ENCODE measurements at regions not wholly inside any gene's neighbourhood (a gene's known extent, or its start where the extent isn't known, plus 50 kb on each side); places are given as distances from the start of the nearest gene placed in this dataset.

GRCh38 chr18:71433373-71433772 lies 1110.8 kb downstream of the CBLN2 start:
- ChIA-PET CTCF (no interaction called here), POLR2A (no interaction called here)
- Histone ChIP-seq H3K27me3 (replicated peaks in 2 of 5; ENCODE audit: control insufficient read depth in 4 of 5, insufficient read depth in 5 of 5, low read length in 4 of 5) (no peaks in the 10 kb centered on the region), H3K27ac (ENCODE audit: insufficient read depth in 1 of 2, low read depth in 1 of 2, low read length in 2 of 2, poor library complexity in 1 of 2, severe bottlenecking in 2 of 2) (no peak overlapping the region), H3K9me3 (ENCODE audit: control extremely low read depth in 1 of 5, control insufficient read depth in 4 of 5, insufficient read depth in 2 of 5, low read depth in 1 of 5, low read length in 4 of 5) (no peaks in the 10 kb centered on the region), H3K36me3 (ENCODE audit: control insufficient read depth in 4 of 4, insufficient read depth in 4 of 4, low read length in 3 of 4) (no peaks in the 10 kb centered on the region), H3K4me1 (ENCODE audit: control extremely low read depth in 1 of 4, control insufficient read depth in 4 of 4, insufficient read depth in 4 of 4, low read length in 3 of 4) (no peaks in the 10 kb centered on the region), H3K4me3 (ENCODE audit: control insufficient read depth in 1 of 7, extremely low read depth in 1 of 7, insufficient read depth in 4 of 7, low read depth in 2 of 7, low read length in 6 of 7) (no peak overlapping the region)
- no peak for DNase-seq
- 100% methylated on average over 1 of the region's 2 CpGs for WGBS (ENCODE audit: insufficient coverage)

- no peaks in the 10 kb centered on the region for H3K9me3 ChIP-seq (ENCODE audit: control extremely low read depth in 1 of 5, control insufficient read depth in 4 of 5, insufficient read depth in 2 of 5, low read depth in 1 of 5, low read length in 4 of 5)
- CTCF ChIA-PET = no interaction called here
- no peak overlapping the region for H3K4me3 ChIP-seq (ENCODE audit: control insufficient read depth in 1 of 7, extremely low read depth in 1 of 7, insufficient read depth in 4 of 7, low read depth in 2 of 7, low read length in 6 of 7)
- H3K4me1 ChIP-seq (ENCODE audit: control extremely low read depth in 1 of 4, control insufficient read depth in 4 of 4, insufficient read depth in 4 of 4, low read length in 3 of 4) = no peaks in the 10 kb centered on the region
- POLR2A ChIA-PET = no interaction called here
- no peaks in the 10 kb centered on the region for H3K36me3 ChIP-seq (ENCODE audit: control insufficient read depth in 4 of 4, insufficient read depth in 4 of 4, low read length in 3 of 4)
- no peak for DNase-seq
- no peaks in the 10 kb centered on the region for H3K27me3 ChIP-seq (replicated peaks in 2 of 5; ENCODE audit: control insufficient read depth in 4 of 5, insufficient read depth in 5 of 5, low read length in 4 of 5)
- no peak overlapping the region for H3K27ac ChIP-seq (ENCODE audit: insufficient read depth in 1 of 2, low read depth in 1 of 2, low read length in 2 of 2, poor library complexity in 1 of 2, severe bottlenecking in 2 of 2)
These were observed 1112.5 kb downstream of the CBLN2 start for GRCh38 chr18:71431689-71432088.

GRCh38 chr18:71431171-71431570 lies 1113.0 kb downstream of the CBLN2 start:
- no peaks in the 10 kb centered on the region for H3K36me3 ChIP-seq (ENCODE audit: control insufficient read depth in 4 of 4, insufficient read depth in 4 of 4, low read length in 3 of 4)
- H3K4me1 ChIP-seq (ENCODE audit: control extremely low read depth in 1 of 4, control insufficient read depth in 4 of 4, insufficient read depth in 4 of 4, low read length in 3 of 4) = no peaks in the 10 kb centered on the region
- ChIA-PET POLR2A (no interaction called here), CTCF (no interaction called here)
- no peak for DNase-seq
- no peak overlapping the region for H3K27ac ChIP-seq (ENCODE audit: insufficient read depth in 1 of 2, low read depth in 1 of 2, low read length in 2 of 2, poor library complexity in 1 of 2, severe bottlenecking in 2 of 2)
- H3K9me3 ChIP-seq (ENCODE audit: control extremely low read depth in 1 of 5, control insufficient read depth in 4 of 5, insufficient read depth in 2 of 5, low read depth in 1 of 5, low read length in 4 of 5) = no peaks in the 10 kb centered on the region
- WGBS (ENCODE audit: insufficient coverage) = 80% methylated on average over 2 of the region's 5 CpGs
- H3K27me3 ChIP-seq (replicated peaks in 2 of 5; ENCODE audit: control insufficient read depth in 4 of 5, insufficient read depth in 5 of 5, low read length in 4 of 5) = no peaks in the 10 kb centered on the region
- no peak overlapping the region for H3K4me3 ChIP-seq (ENCODE audit: control insufficient read depth in 1 of 7, extremely low read depth in 1 of 7, insufficient read depth in 4 of 7, low read depth in 2 of 7, low read length in 6 of 7)

- Histone ChIP-seq H3K27ac (ENCODE audit: insufficient read depth in 1 of 2, low read depth in 1 of 2, low read length in 2 of 2, poor library complexity in 1 of 2, severe bottlenecking in 2 of 2) (no peak overlapping the region), H3K36me3 (ENCODE audit: control insufficient read depth in 4 of 4, insufficient read depth in 4 of 4, low read length in 3 of 4) (no peaks in the 10 kb centered on the region), H3K4me1 (ENCODE audit: control extremely low read depth in 1 of 4, control insufficient read depth in 4 of 4, insufficient read depth in 4 of 4, low read length in 3 of 4) (no peaks in the 10 kb centered on the region), H3K27me3 (replicated peaks in 2 of 5; ENCODE audit: control insufficient read depth in 4 of 5, insufficient read depth in 5 of 5, low read length in 4 of 5) (no peaks in the 10 kb centered on the region), H3K4me3 (ENCODE audit: control insufficient read depth in 1 of 7, extremely low read depth in 1 of 7, insufficient read depth in 4 of 7, low read depth in 2 of 7, low read length in 6 of 7) (no peak overlapping the region), H3K9me3 (ENCODE audit: control extremely low read depth in 1 of 5, control insufficient read depth in 4 of 5, insufficient read depth in 2 of 5, low read depth in 1 of 5, low read length in 4 of 5) (no peaks in the 10 kb centered on the region)
- ChIA-PET POLR2A (no interaction called here), CTCF (no interaction called here)
- no peak for DNase-seq
These were observed 1117.7 kb downstream of the CBLN2 start for GRCh38 chr18:71426441-71426840.

- no peaks in the 10 kb centered on the region for H3K9me3 ChIP-seq (ENCODE audit: control extremely low read depth in 1 of 5, control insufficient read depth in 4 of 5, insufficient read depth in 2 of 5, low read depth in 1 of 5, low read length in 4 of 5)
- CTCF ChIA-PET = interaction anchor here (1.0 kb wide), 1 partner anchor 25 kb away, joined by 3 read pairs; no protein-coding TSS in a partner anchor
- no peaks in the 10 kb centered on the region for H3K27me3 ChIP-seq (replicated peaks in 2 of 5; ENCODE audit: control insufficient read depth in 4 of 5, insufficient read depth in 5 of 5, low read length in 4 of 5)
- WGBS (ENCODE audit: insufficient coverage) = 94% methylated on average over 3 of the region's 8 CpGs
- no peaks in the 10 kb centered on the region for H3K36me3 ChIP-seq (ENCODE audit: control insufficient read depth in 4 of 4, insufficient read depth in 4 of 4, low read length in 3 of 4)
- DNase-seq = no peak
- no peaks in the 10 kb centered on the region for H3K4me1 ChIP-seq (ENCODE audit: control extremely low read depth in 1 of 4, control insufficient read depth in 4 of 4, insufficient read depth in 4 of 4, low read length in 3 of 4)
- H3K4me3 ChIP-seq (ENCODE audit: control insufficient read depth in 1 of 7, extremely low read depth in 1 of 7, insufficient read depth in 4 of 7, low read depth in 2 of 7, low read length in 6 of 7) = no peak overlapping the region
- POLR2A ChIA-PET = no interaction called here
- H3K27ac ChIP-seq (ENCODE audit: insufficient read depth in 1 of 2, low read depth in 1 of 2, low read length in 2 of 2, poor library complexity in 1 of 2, severe bottlenecking in 2 of 2) = no peak overlapping the region
These were observed 1116.4 kb downstream of the SOCS6 start for GRCh38 chr18:71405169-71405809.

- Histone ChIP-seq H3K27ac (ENCODE audit: insufficient read depth in 1 of 2, low read depth in 1 of 2, low read length in 2 of 2, poor library complexity in 1 of 2, severe bottlenecking in 2 of 2) (no peak overlapping the region), H3K4me3 (ENCODE audit: control insufficient read depth in 1 of 7, extremely low read depth in 1 of 7, insufficient read depth in 4 of 7, low read depth in 2 of 7, low read length in 6 of 7) (no peak overlapping the region), H3K36me3 (ENCODE audit: control insufficient read depth in 4 of 4, insufficient read depth in 4 of 4, low read length in 3 of 4) (no peaks in the 10 kb centered on the region), H3K27me3 (replicated peaks in 2 of 5; ENCODE audit: control insufficient read depth in 4 of 5, insufficient read depth in 5 of 5, low read length in 4 of 5) (no peaks in the 10 kb centered on the region), H3K4me1 (ENCODE audit: control extremely low read depth in 1 of 4, control insufficient read depth in 4 of 4, insufficient read depth in 4 of 4, low read length in 3 of 4) (no peaks in the 10 kb centered on the region), H3K9me3 (ENCODE audit: control extremely low read depth in 1 of 5, control insufficient read depth in 4 of 5, insufficient read depth in 2 of 5, low read depth in 1 of 5, low read length in 4 of 5) (no peaks in the 10 kb centered on the region)
- DNase-seq = no peak
- CTCF ChIA-PET = no interaction called here
- POLR2A ChIA-PET = no interaction called here
- WGBS (ENCODE audit: insufficient coverage) = 90% methylated on average over 2 of the region's 2 CpGs
These were observed 1114.7 kb downstream of the SOCS6 start for GRCh38 chr18:71403501-71403900.

GRCh38 chr18:71398531-71398930 lies 1109.7 kb downstream of the SOCS6 start:
- CTCF ChIA-PET = no interaction called here
- H3K27ac ChIP-seq (ENCODE audit: insufficient read depth in 1 of 2, low read depth in 1 of 2, low read length in 2 of 2, poor library complexity in 1 of 2, severe bottlenecking in 2 of 2) = no peak overlapping the region
- H3K27me3 ChIP-seq (replicated peaks in 2 of 5; ENCODE audit: control insufficient read depth in 4 of 5, insufficient read depth in 5 of 5, low read length in 4 of 5) = no peaks in the 10 kb centered on the region
- H3K36me3 ChIP-seq (ENCODE audit: control insufficient read depth in 4 of 4, insufficient read depth in 4 of 4, low read length in 3 of 4) = no peaks in the 10 kb centered on the region
- H3K9me3 ChIP-seq (ENCODE audit: control extremely low read depth in 1 of 5, control insufficient read depth in 4 of 5, insufficient read depth in 2 of 5, low read depth in 1 of 5, low read length in 4 of 5) = no peaks in the 10 kb centered on the region
- 72% methylated on average over 2 of the region's 4 CpGs for WGBS (ENCODE audit: insufficient coverage)
- no peak for DNase-seq
- POLR2A ChIA-PET = no interaction called here
- H3K4me3 ChIP-seq (ENCODE audit: control insufficient read depth in 1 of 7, extremely low read depth in 1 of 7, insufficient read depth in 4 of 7, low read depth in 2 of 7, low read length in 6 of 7) = no peak overlapping the region
- H3K4me1 ChIP-seq (ENCODE audit: control extremely low read depth in 1 of 4, control insufficient read depth in 4 of 4, insufficient read depth in 4 of 4, low read length in 3 of 4) = no peaks in the 10 kb centered on the region
